ENCODE measurements at regions not wholly inside any gene's neighbourhood (a gene's known extent, or its start where the extent isn't known, plus 50 kb on each side); places are given as distances from the start of the nearest gene placed in this dataset.

DNA sequence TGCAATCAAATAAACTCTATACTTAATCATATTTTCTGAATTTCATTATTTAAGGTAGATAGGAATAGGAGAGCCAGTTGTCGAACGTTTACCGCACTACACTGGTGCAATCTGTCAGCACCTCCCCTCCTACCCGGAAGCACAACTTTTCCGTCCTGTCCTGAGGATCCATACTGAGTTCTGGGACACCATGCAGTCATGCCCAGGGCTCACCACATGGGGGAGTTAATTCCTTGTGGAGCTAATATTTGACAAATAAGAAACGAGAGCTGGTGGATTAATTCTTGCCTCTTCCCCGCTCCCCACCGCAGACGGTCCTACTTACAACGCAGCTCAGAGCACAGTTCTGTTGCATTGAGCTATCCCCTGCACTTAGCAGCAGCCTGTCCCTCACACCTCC is 107.7 kb upstream of the RALGAPA2 start:
- no peak for TF ChIP-seq CTCF (conservative IDR thresholded peaks at IDR 0.05; ENCODE audit: low read depth, low read length)
- Histone ChIP-seq H3K27ac (no peak overlapping the region), H4K20me1 (ENCODE audit: insufficient read depth) (no peaks in the 10 kb centered on the region), H3K9ac (no peak overlapping the region), H3K4me2 (no peak overlapping the region), H3K4me3 (IDR thresholded peaks at IDR 0.05; ENCODE audit: insufficient read depth, low read depth, low read length) (no peak overlapping the region), H3K4me1 (ENCODE audit: low read depth, poor library complexity, severe bottlenecking) (no peaks in the 10 kb centered on the region), H2AFZ (ENCODE audit: low read depth) (no peak overlapping the region), H3K79me2 (ENCODE audit: insufficient read depth, low read depth) (no peaks in the 10 kb centered on the region), H3K36me3 (ENCODE audit: insufficient read depth) (no peaks in the 10 kb centered on the region), H3K27me3 (ENCODE audit: insufficient read depth, low read depth) (no peaks in the 10 kb centered on the region)

DNA sequence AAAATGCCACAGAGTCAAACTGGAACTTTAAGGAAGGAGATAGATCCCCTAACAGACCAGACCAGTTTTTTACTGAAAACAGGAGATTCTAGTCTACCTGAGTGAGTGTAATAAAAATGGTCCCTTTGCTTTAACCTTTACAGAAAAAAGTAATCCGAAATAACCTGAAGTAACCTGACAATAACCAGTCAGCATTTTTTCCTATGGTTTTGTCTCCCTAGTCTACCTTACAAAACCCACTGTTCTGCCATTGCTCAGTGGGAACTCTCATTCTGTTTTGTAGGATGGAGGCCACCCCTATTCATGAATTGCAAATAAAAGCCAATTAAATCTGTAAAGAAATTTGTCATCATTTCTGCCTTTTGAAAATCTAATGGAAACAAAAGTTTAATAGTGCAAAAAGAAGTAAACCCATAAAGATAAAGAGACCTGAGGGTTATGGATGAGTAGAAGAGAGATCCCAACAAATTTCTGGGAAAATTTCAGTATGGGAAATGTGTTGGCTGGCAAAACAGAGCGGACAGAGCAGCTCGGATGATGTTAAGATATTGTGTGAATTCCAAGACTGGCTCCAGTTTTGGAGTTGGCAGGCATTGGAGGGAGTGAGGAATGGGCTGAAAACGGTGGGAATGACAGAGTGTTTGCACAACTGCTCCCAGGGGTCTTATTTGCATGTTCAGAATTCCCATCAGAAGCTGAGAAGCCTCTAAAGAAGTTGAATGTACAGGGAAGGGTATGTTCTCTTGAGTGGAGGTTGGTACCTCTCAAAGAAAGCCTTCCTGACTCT is 104.7 kb upstream of the RALGAPA2 start:
- H3K4me1 ChIP-seq (ENCODE audit: low read depth, poor library complexity, severe bottlenecking), result no peaks in the 10 kb centered on the region
- no peak overlapping the region for H3K27ac ChIP-seq
- no peaks in the 10 kb centered on the region for H3K79me2 ChIP-seq (ENCODE audit: insufficient read depth, low read depth)
- no peak for TF ChIP-seq CTCF (conservative IDR thresholded peaks at IDR 0.05; ENCODE audit: low read depth, low read length)
- no peak overlapping the region for H3K9ac ChIP-seq
- H3K4me2 ChIP-seq, result no peak overlapping the region
- H4K20me1 ChIP-seq (ENCODE audit: insufficient read depth), result no peaks in the 10 kb centered on the region
- no peaks in the 10 kb centered on the region for H3K36me3 ChIP-seq (ENCODE audit: insufficient read depth)
- H2AFZ ChIP-seq (ENCODE audit: low read depth), result no peak overlapping the region
- no peaks in the 10 kb centered on the region for H3K27me3 ChIP-seq (ENCODE audit: insufficient read depth, low read depth)
- no peak overlapping the region for H3K4me3 ChIP-seq (IDR thresholded peaks at IDR 0.05; ENCODE audit: insufficient read depth, low read depth, low read length)

GRCh38 chr20:20815711-20816455 is 103.4 kb upstream of the RALGAPA2 start:
- Histone ChIP-seq H2AFZ (ENCODE audit: low read depth) (no peak overlapping the region), H3K4me1 (ENCODE audit: low read depth, poor library complexity, severe bottlenecking) (no peaks in the 10 kb centered on the region), H3K27me3 (ENCODE audit: insufficient read depth, low read depth) (no peaks in the 10 kb centered on the region), H3K4me2 (no peak overlapping the region), H3K36me3 (ENCODE audit: insufficient read depth) (no peaks in the 10 kb centered on the region), H3K9ac (no peak overlapping the region), H3K4me3 (IDR thresholded peaks at IDR 0.05; ENCODE audit: insufficient read depth, low read depth, low read length) (no peak overlapping the region), H3K79me2 (ENCODE audit: insufficient read depth, low read depth) (no peaks in the 10 kb centered on the region), H4K20me1 (ENCODE audit: insufficient read depth) (no peaks in the 10 kb centered on the region), H3K27ac (no peak overlapping the region)
- TF ChIP-seq CTCF (conservative IDR thresholded peaks at IDR 0.05; ENCODE audit: low read depth, low read length), result no peak

GRCh38 chr20:20814685-20815084 is 102.2 kb upstream of the RALGAPA2 start:
- H3K4me2 ChIP-seq, result no peak overlapping the region

More at GRCh38 chr20:20814685-20815084, 102.2 kb upstream of the RALGAPA2 start:
- H3K36me3 ChIP-seq (ENCODE audit: insufficient read depth), result no peaks in the 10 kb centered on the region
- H3K4me1 ChIP-seq (ENCODE audit: low read depth, poor library complexity, severe bottlenecking), result no peaks in the 10 kb centered on the region
- no peak for TF ChIP-seq CTCF (conservative IDR thresholded peaks at IDR 0.05; ENCODE audit: low read depth, low read length)
- H3K27ac ChIP-seq, result no peak overlapping the region
- no peak overlapping the region for H2AFZ ChIP-seq (ENCODE audit: low read depth)
- H3K79me2 ChIP-seq (ENCODE audit: insufficient read depth, low read depth), result no peaks in the 10 kb centered on the region
- no peak overlapping the region for H3K4me3 ChIP-seq (IDR thresholded peaks at IDR 0.05; ENCODE audit: insufficient read depth, low read depth, low read length)
- H3K27me3 ChIP-seq (ENCODE audit: insufficient read depth, low read depth), result no peaks in the 10 kb centered on the region
- no peaks in the 10 kb centered on the region for H4K20me1 ChIP-seq (ENCODE audit: insufficient read depth)
- no peak overlapping the region for H3K9ac ChIP-seq
